ENCODE measurements at regions not wholly inside any gene's neighbourhood (a gene's known extent, or its start where the extent isn't known, plus 50 kb on each side); places are given as distances from the start of the nearest gene placed in this dataset.

GRCh38 chr5:56340196-56340980, 107.3 kb upstream of the ANKRD55 start:
- TF ChIP-seq, protein P1, sequence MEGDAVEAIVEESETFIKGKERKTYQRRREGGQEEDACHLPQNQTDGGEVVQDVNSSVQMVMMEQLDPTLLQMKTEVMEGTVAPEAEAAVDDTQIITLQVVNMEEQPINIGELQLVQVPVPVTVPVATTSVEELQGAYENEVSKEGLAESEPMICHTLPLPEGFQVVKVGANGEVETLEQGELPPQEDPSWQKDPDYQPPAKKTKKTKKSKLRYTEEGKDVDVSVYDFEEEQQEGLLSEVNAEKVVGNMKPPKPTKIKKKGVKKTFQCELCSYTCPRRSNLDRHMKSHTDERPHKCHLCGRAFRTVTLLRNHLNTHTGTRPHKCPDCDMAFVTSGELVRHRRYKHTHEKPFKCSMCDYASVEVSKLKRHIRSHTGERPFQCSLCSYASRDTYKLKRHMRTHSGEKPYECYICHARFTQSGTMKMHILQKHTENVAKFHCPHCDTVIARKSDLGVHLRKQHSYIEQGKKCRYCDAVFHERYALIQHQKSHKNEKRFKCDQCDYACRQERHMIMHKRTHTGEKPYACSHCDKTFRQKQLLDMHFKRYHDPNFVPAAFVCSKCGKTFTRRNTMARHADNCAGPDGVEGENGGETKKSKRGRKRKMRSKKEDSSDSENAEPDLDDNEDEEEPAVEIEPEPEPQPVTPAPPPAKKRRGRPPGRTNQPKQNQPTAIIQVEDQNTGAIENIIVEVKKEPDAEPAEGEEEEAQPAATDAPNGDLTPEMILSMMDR (optimal IDR thresholded peaks at IDR 0.05 in 1 of 3, IDR thresholded peaks at IDR 0.05 in 1 of 3, conservative IDR thresholded peaks at IDR 0.05 in 1 of 3; ENCODE audit: extremely low read depth in 1 of 3, insufficient read depth in 2 of 3, low read length in 3 of 3) = no peak
- TF ChIP-seq EZH2 (IDR thresholded peaks at IDR 0.05; ENCODE audit: low read length) = no peak
